Body of pancreas (tissue), 4 donors: ENCODE measurements at regions not wholly inside any gene's neighbourhood (a gene's known extent, or its start where the extent isn't known, plus 50 kb on each side); places are given as distances from the start of the nearest gene placed in this dataset.

Experiments
- ATAC-seq: fragments of 150-250 bp; one replicate; pipeline ENCODE4 v1.9.1; 2016
- DNase-seq, 4 donors: peaks; one replicate each; pipeline ENCODE4 v3.0.0-alpha.2; 2019
- H3K27ac ChIP-seq, 4 donors: fragments of 200-600 bp; sonication (generic); 1 replicate in 3 of 4; 2 replicates in 1 of 4; pipeline versions ENCODE4 v1.5.1 to v1.6.1; 2016 to 2019; ENCODE audit warnings: mild to moderate bottlenecking in 1 of 4, mixed read lengths in 1 of 4, moderate library complexity in 1 of 4
- H3K27me3 ChIP-seq, 2 donors: fragments of 200-600 bp; sonication (generic); one replicate each; pipeline ENCODE4 v1.6.0; 2016; ENCODE audit warnings: mild to moderate bottlenecking in 1 of 2
- H3K36me3 ChIP-seq, 2 donors: fragments of 200-600 bp; sonication (generic); replicated peaks in 1 of 2; 2 replicates each; pipeline ENCODE4 v1.5.1; 2016; ENCODE audit warnings: low read depth in 2 of 2; ENCODE audit not compliant: insufficient read depth in 1 of 2
- H3K4me1 ChIP-seq: fragments of 200-600 bp; sonication (generic); one replicate; pipeline ENCODE4 v1.6.0; 2016
- H3K4me3 ChIP-seq, 2 donors: fragments of 200-600 bp; sonication (generic); 1 replicate in 1 of 2; 2 replicates in 1 of 2; pipeline ENCODE4 v1.5.1; 2016 to 2019
- H3K9me3 ChIP-seq, 3 donors: fragments of 200-600 bp; sonication (generic); 1 replicate in 2 of 3; 2 replicates in 1 of 3; pipeline ENCODE4 v1.5.1; 2016
- CTCF ChIP-seq, 7 experiments: fragments of 450-650 bp in 4 of 7; fragments of 200-600 bp in 3 of 7; sonication (generic) in 3 of 7; IDR thresholded peaks; one replicate each; pipeline ENCODE4 v1.5.1; 2016 to 2019; ENCODE audit warnings: antibody characterized with exemption in 7 of 7
- POLR2A ChIP-seq, 3 donors: fragments of 450-650 bp; IDR thresholded peaks; one replicate each; pipeline ENCODE4 v1.6.1; 2016; ENCODE audit warnings: antibody characterized with exemption in 3 of 3, mild to moderate bottlenecking in 2 of 3
- WGBS, 2 donors: methylation state at CpG; one replicate each; pipeline ENCODE4 v1.1.5; 2017; 5-methylcytosine and 5-hydroxymethylcytosine counted together
- intact Hi-C: fragments of 100-400 bp; cut with DNase I; formaldehyde crosslinking; loops from one replicate; pipeline ENCODE4 v1.15.1; 2023

DNA sequence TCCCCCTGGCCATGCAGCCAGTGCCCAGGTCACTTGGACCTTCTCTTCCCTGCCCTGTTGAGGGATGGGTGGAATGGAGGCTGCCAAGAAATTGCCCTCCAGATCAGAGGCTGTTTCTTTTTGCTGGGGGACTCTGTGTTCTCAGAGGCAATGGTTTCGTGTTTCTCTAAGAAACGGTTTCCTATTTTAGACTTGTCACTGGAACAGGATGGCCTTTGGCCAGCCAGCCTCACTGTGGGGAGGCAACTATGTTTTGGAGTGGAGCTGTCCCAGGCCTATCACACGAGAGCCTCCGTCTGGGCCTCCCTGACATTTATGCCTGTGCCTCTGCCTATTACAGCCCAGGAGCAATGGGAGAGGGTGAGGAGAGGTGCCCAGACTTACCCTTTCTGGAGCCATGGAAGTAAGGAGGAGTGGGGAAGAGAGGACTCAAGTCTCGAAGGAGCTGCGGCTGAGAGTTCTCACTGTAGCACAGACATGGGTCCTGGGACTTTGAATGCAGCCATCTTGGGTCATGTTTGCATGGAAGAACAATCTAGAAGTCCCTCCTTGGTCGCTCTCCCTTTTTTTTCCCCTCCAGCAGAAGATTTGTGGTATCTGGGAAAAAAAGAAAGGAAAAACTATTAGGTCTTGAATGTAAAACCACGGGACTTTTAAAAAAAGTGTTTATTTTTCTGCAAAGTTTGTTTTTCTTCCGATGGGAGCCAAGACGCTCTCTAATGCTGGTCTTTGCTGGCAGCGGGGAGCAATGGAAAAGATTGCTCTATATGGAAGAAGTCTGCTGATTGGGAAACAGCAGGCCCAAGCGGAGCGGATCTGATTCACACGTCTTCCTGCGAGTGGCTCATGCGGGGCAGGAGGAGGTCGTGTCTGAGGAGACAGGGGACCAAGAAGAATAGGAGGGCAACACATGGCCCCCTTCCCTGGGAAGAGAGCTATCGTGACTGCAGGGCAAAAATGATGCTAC is 219.2 kb downstream of the FOXD2 start:
- no peak for DNase-seq
- Histone ChIP-seq H3K4me1 (no peaks in the 10 kb centered on the region), H3K27ac (no peak overlapping the region), H3K36me3 (no peaks in the 10 kb centered on the region), H3K27me3 (no peaks in the 10 kb centered on the region), H3K9me3 (no peaks in the 10 kb centered on the region), H3K4me3 (no peak overlapping the region)
- intact Hi-C loops: no loop called here
- TF ChIP-seq CTCF (IDR thresholded peaks at IDR 0.05) (no peak), POLR2A (IDR thresholded peaks at IDR 0.05) (no peak)
- ATAC-seq: no peak
- 73 to 74% methylated on average over 18 of the region's 18 CpGs for WGBS, 2 donors

- H3K4me3 ChIP-seq: no peak overlapping the region
- WGBS, 2 donors: 65 to 77% methylated on average over 9 of the region's 9 CpGs
- no peaks in the 10 kb centered on the region for H3K4me1 ChIP-seq
- intact Hi-C loops: no loop called here
- no peak overlapping the region for H3K27ac ChIP-seq
- ATAC-seq (no peak), DNase-seq (no peak)
- no peaks in the 10 kb centered on the region for H3K27me3 ChIP-seq
- no peaks in the 10 kb centered on the region for H3K36me3 ChIP-seq
- TF ChIP-seq POLR2A (IDR thresholded peaks at IDR 0.05): no peak
- TF ChIP-seq CTCF (IDR thresholded peaks at IDR 0.05): no peak
- H3K9me3 ChIP-seq: no peaks in the 10 kb centered on the region
Observed at GRCh38 chr1:47658161-47658920, 220.5 kb downstream of the FOXD2 start.

GRCh38 chr1:47659146-47659545 is 221.3 kb downstream of the FOXD2 start:
- DNase-seq: no peak

GRCh38 chr1:47660622-47661021 is 222.8 kb downstream of the FOXD2 start:
- no peak for TF ChIP-seq CTCF (IDR thresholded peaks at IDR 0.05)
- TF ChIP-seq POLR2A (IDR thresholded peaks at IDR 0.05): no peak
- intact Hi-C loops: no loop called here
- WGBS, 2 donors: 18 to 32% methylated on average over 1 of the region's 1 CpG
- Histone ChIP-seq H3K4me1 (no peaks in the 10 kb centered on the region), H3K36me3 (no peaks in the 10 kb centered on the region), H3K4me3 (no peak overlapping the region), H3K27me3 (no peaks in the 10 kb centered on the region), H3K9me3 (no peaks in the 10 kb centered on the region), H3K27ac (no peak overlapping the region)
- no peak for ATAC-seq
- no peak for DNase-seq

More at GRCh38 chr1:47659146-47659545, 221.3 kb downstream of the FOXD2 start:
- no peaks in the 10 kb centered on the region for H3K36me3 ChIP-seq
- intact Hi-C loops: no loop called here
- TF ChIP-seq CTCF (IDR thresholded peaks at IDR 0.05) (no peak), POLR2A (IDR thresholded peaks at IDR 0.05) (no peak)
- ATAC-seq: no peak
- no peak overlapping the region for H3K27ac ChIP-seq
- 32 to 39% methylated on average over 6 of the region's 6 CpGs for WGBS, 2 donors
- H3K4me3 ChIP-seq: no peak overlapping the region
- H3K9me3 ChIP-seq: no peaks in the 10 kb centered on the region
- H3K27me3 ChIP-seq: no peaks in the 10 kb centered on the region
- H3K4me1 ChIP-seq: no peaks in the 10 kb centered on the region
